SU-DHL-6 (cell line): ENCODE measurements at regions not wholly inside any gene's neighbourhood (a gene's known extent, or its start where the extent isn't known, plus 50 kb on each side); places are given as distances from the start of the nearest gene placed in this dataset.
"Not testable (repeated sequence)": the region's sequence is repeated elsewhere in the genome, so short reads cannot be mapped to it uniquely, and the experiment has no call there.

Experiments
- H2AFZ ChIP-seq: fragments of 200-600 bp; sonication (generic); 2 replicates; pipeline ENCODE4 v1.6.1; 2014; ENCODE audit warnings: low read depth, mild to moderate bottlenecking, moderate library complexity, mixed read lengths, antibody characterized with exemption, low read length; ENCODE audit not compliant: severe bottlenecking
- H3F3A ChIP-seq: fragments of 200-600 bp; shearing (Covaris generic); 2 replicates; pipeline ENCODE4 v1.6.0; 2016; ENCODE audit warnings: antibody characterized with exemption, mild to moderate bottlenecking; ENCODE audit not compliant: insufficient read depth
- H3K27ac ChIP-seq: fragments of 200-600 bp; sonication (generic); 2 replicates; pipeline ENCODE4 v1.5.1; 2016; ENCODE audit warnings: low read depth, mild to moderate bottlenecking, low read length, moderate library complexity, mixed read lengths
- H3K27me3 ChIP-seq: fragments of 200-600 bp; sonication (generic), shearing (Covaris generic); 2 replicates; pipeline ENCODE4 v1.6.0; 2014; ENCODE audit warnings: mild to moderate bottlenecking, low read length
- H3K36me3 ChIP-seq: fragments of 200-600 bp; sonication (generic); 2 replicates; pipeline ENCODE4 v1.6.1; 2014; ENCODE audit warnings: mild to moderate bottlenecking, low read length, mixed read lengths
- H3K4me2 ChIP-seq: fragments of 300-600, 200-600 bp; shearing (Covaris generic), sonication (generic); 2 replicates; pipeline ENCODE4 v1.6.0; 2014; ENCODE audit warnings: low read length, low read depth, mild to moderate bottlenecking; ENCODE audit not compliant: poor library complexity, severe bottlenecking
- H3K4me3 ChIP-seq: fragments of 200-600 bp; sonication (generic); 2 replicates; pipeline ENCODE4 v1.5.1; 2014; ENCODE audit warnings: antibody characterized with exemption, low read length, mild to moderate bottlenecking, mixed read lengths; ENCODE audit not compliant: insufficient read depth, poor library complexity, severe bottlenecking
- H3K79me2 ChIP-seq: fragments of 200-600 bp; sonication (generic); 2 replicates; pipeline ENCODE4 v1.6.1; 2014; ENCODE audit warnings: mild to moderate bottlenecking, low read length, moderate library complexity; ENCODE audit not compliant: insufficient read depth
- H3K9ac ChIP-seq: fragments of 200-600 bp; sonication (generic); 2 replicates; pipeline ENCODE4 v1.7.0; 2014; ENCODE audit warnings: mild to moderate bottlenecking, low read length
- H3K9me2 ChIP-seq: fragments of 200-600 bp; sonication (generic); replicated peaks from 2 replicates; pipeline ENCODE4 v1.6.1; 2014; ENCODE audit warnings: low read length; ENCODE audit not compliant: insufficient read depth
- H3K9me3 ChIP-seq: fragments of 200-600 bp; sonication (generic); 2 replicates; pipeline ENCODE4 v1.6.1; 2014; ENCODE audit warnings: low read length, mixed read lengths; ENCODE audit not compliant: insufficient read depth
- H4K20me1 ChIP-seq: fragments of 200-600 bp; sonication (generic); 2 replicates; pipeline ENCODE4 v1.6.1; 2014; ENCODE audit warnings: low read depth, mild to moderate bottlenecking, antibody characterized with exemption, low read length, moderate library complexity, mixed read lengths
- CTCF ChIP-seq: fragments of 200-600 bp; sonication (generic); IDR thresholded peaks from one replicate; pipeline ENCODE4 v1.5.1; 2017; ENCODE audit warnings: antibody characterized with exemption, mild to moderate bottlenecking, low read length, moderate library complexity; ENCODE audit not compliant: insufficient read depth, poor library complexity, severe bottlenecking
- EZH2phosphoT487 ChIP-seq: fragments of 200-600 bp; sonication (generic), shearing (Covaris generic); conservative IDR thresholded peaks from 2 replicates; pipeline ENCODE4 v1.6.1; 2018; ENCODE audit warnings: mild to moderate bottlenecking, antibody characterized with exemption, low read length, moderate library complexity, mixed read lengths

GRCh38 chr18:30806823-30807222, 235.7 kb downstream of the DSC3 start:
- H3K36me3 ChIP-seq = no peaks in the 10 kb centered on the region
- no peak overlapping the region for H3K9ac ChIP-seq
- H3K27me3 ChIP-seq = no peaks in the 10 kb centered on the region
- no peak overlapping the region for H3K4me2 ChIP-seq
- H3K9me3 ChIP-seq = no peaks in the 10 kb centered on the region
- H3K4me3 ChIP-seq = no peak overlapping the region
- H3K79me2 ChIP-seq = no peaks in the 10 kb centered on the region
- H3F3A ChIP-seq = no peaks in the 10 kb centered on the region
- H4K20me1 ChIP-seq = no peaks in the 10 kb centered on the region
- no peak for TF ChIP-seq EZH2phosphoT487
- TF ChIP-seq CTCF = no peak
- H2AFZ ChIP-seq = no peak overlapping the region
- no peaks in the 10 kb centered on the region for H3K9me2 ChIP-seq
- H3K27ac ChIP-seq = no peak overlapping the region

GRCh38 chr18:30800800-30801199, 241.7 kb downstream of the DSC3 start:
- no peak overlapping the region for H3K4me2 ChIP-seq

GRCh38 chr18:30792051-30792450, 250.5 kb downstream of the DSC3 start:
- Histone ChIP-seq H3K4me2 (no peak overlapping the region), H3K79me2 (no peaks in the 10 kb centered on the region), H3K27ac (no peak overlapping the region), H4K20me1 (no peaks in the 10 kb centered on the region), H2AFZ (no peak overlapping the region), H3K4me3 (no peak overlapping the region), H3F3A (no peaks in the 10 kb centered on the region), H3K27me3 (no peaks in the 10 kb centered on the region), H3K9me3 (no peaks in the 10 kb centered on the region), H3K9me2 (no peaks in the 10 kb centered on the region), H3K36me3 (no peaks in the 10 kb centered on the region), H3K9ac (no peak overlapping the region)
- no peak for TF ChIP-seq CTCF

More at GRCh38 chr18:30800800-30801199, 241.7 kb downstream of the DSC3 start:
- H3K9ac ChIP-seq = no peak overlapping the region
- H3K9me2 ChIP-seq = no peaks in the 10 kb centered on the region
- H4K20me1 ChIP-seq = no peaks in the 10 kb centered on the region
- H2AFZ ChIP-seq = no peak overlapping the region
- TF ChIP-seq CTCF = no peak
- TF ChIP-seq EZH2phosphoT487 = no peak
- no peaks in the 10 kb centered on the region for H3F3A ChIP-seq
- H3K79me2 ChIP-seq = no peaks in the 10 kb centered on the region
- H3K27ac ChIP-seq = no peak overlapping the region
- H3K36me3 ChIP-seq = no peaks in the 10 kb centered on the region
- no peak overlapping the region for H3K4me3 ChIP-seq
- H3K27me3 ChIP-seq = no peaks in the 10 kb centered on the region
- H3K9me3 ChIP-seq = no peaks in the 10 kb centered on the region

GRCh38 chr18:30788411-30788991, 254.0 kb downstream of the DSC3 start:
- not testable (repeated sequence) for H3K27me3 ChIP-seq, H3K9ac ChIP-seq, H3K27ac ChIP-seq, H3K36me3 ChIP-seq, H3K79me2 ChIP-seq, H3K4me3 ChIP-seq, H3K4me2 ChIP-seq, H4K20me1 ChIP-seq, H3F3A ChIP-seq, H2AFZ ChIP-seq, H3K9me2 ChIP-seq, H3K9me3 ChIP-seq
